ENCODE measurements at regions not wholly inside any gene's neighbourhood (a gene's known extent, or its start where the extent isn't known, plus 50 kb on each side); places are given as distances from the start of the nearest gene placed in this dataset.

DNA sequence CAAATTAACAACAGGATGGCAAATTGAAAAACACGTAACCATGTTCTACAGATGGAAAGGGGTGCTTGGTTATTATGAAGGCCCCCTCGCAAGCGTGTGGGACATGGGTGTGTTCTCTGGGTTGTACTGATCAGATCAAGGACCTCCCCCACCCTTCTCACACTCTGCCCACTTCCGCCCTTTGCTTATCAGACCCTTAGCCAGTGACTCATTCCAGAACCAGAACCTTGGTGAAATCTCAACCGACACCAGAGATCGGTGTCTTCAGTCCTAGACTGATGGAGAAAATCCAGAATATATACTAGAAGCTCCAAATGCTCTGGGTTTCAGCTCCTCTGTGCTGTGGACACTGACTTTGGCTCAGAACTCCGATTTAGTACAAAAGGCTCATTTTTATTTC, 64.9 kb downstream of the PTTG1 start:
- TF ChIP-seq EZH2 (IDR thresholded peaks at IDR 0.05; ENCODE audit: borderline replicate concordance, low read depth, low read length) (no peak), ZBTB34 (CRISPR knock-in tag; IDR thresholded peaks at IDR 0.05) (no peak), THRAP3 (IDR thresholded peaks at IDR 0.05; ENCODE audit: borderline replicate concordance) (no peak), TBP (optimal IDR thresholded peaks at IDR 0.05; ENCODE audit: low read depth, low read length) (no peak), ADNP (tag; IDR thresholded peaks at IDR 0.05) (no peak), ESRRA (IDR thresholded peaks at IDR 0.05; ENCODE audit: borderline replicate concordance, low read depth) (no peak), TCF7 (IDR thresholded peaks at IDR 0.05; ENCODE audit: borderline replicate concordance) (no peak), IRF2 (CRISPR knock-in tag; IDR thresholded peaks at IDR 0.05) (no peak), EGR1 (conservative IDR thresholded peaks at IDR 0.05) (no peak), ZFP36 (IDR thresholded peaks at IDR 0.05; ENCODE audit: low read depth, low read length, partially characterized antibody) (no peak), TAF1 (IDR thresholded peaks at IDR 0.05; ENCODE audit: control insufficient read depth, extremely low read depth, insufficient read depth, low read length, severe bottlenecking) (no peak), EP300 (IDR thresholded peaks at IDR 0.05; ENCODE audit: low read length) (no peak)
